HG03469 (cell line): ENCODE measurements at regions not wholly inside any gene's neighbourhood (a gene's known extent, or its start where the extent isn't known, plus 50 kb on each side); places are given as distances from the start of the nearest gene placed in this dataset.

Experiments used
- ATAC-seq: cut with Tn5 transposase; IDR thresholded peaks from one replicate; pipeline ENCODE4 v1.9.1; 2021; ENCODE audit warnings: mild to moderate bottlenecking, moderate library complexity, moderate number of reproducible peaks; ENCODE audit not compliant: unreplicated experiment

DNA sequence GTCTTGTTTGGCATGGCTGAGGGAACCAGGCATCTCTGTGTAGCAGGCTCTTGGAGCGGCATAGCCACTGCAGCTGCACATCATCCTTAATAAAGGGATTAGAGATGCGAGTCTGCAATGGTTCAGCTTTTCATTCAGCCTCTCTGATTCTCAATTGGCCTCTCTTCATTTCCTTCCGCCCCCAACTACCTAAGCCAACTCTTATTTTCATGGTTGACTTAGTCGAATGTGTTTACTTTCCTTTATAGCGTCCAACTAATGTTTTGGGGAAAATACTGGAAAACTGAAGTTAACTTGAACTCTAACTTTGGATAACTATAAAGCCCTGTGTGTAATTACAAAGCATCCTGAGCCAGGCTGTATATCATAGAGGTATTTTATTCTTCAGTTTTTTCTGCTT is 202.2 kb upstream of the KIAA1217 start:
- no peak for ATAC-seq

DNA sequence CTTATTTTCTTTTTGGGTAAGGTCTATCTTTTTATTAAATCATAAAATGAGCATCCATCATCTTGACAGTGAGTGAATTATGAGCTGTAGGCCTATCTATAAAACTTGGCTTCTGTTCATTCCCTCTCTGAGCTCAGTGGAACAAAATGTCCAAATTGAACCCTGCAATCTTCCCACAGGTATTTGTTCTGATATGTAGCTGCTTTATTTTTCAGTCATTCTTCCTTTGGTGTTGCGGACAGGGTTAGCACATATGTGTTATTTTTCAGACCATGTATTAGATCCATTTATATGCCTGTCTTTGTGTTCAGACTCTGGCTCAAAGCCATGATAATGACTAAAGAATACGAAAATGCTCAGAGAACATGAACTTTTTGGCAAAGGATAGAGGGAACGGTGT is 201.6 kb upstream of the KIAA1217 start:
- ATAC-seq, result no peak

DNA sequence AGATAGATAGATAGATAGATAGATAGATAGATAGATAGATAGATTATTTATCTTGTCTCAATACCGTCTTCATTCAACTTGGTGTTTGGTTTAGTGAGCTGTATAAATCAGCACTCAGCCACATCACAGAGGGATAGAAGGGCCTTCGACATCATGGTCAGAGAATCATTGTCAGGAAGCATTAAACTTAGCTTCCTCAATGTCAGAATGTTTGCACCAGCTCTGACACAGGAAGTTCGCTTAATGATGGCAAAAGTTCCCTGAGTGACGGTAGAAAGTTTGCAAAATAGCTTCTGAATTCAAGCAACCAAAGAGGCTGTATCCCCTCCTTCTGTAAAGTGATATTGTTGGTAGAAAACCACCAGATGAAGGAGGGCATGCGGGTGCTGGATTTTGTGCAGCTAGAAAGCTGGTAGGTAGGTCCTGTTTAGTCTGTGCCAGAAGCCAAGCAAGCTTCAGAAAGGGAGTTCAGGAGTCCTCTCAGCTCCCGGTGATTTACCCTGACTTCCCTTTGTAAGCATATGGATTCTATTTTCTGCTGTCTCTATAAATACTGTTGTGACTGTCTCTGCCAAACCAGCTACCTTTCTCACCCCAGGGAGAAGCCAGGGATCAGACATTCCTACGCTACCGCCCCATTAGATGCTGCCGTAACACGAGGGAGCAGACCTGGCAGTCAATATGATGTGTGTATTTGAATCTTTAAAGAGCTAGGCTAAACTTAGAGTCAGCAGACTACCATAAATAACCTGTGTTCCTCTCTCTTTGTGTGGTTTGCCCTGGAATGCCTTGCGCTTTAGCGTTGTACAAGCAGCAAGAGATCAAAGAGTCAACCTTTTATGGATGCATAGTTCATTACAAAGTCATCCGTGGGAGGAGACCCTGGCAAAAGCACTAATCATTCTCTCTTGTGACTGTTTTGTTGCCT is 200.5 kb upstream of the KIAA1217 start:
- ATAC-seq, result no peak

DNA sequence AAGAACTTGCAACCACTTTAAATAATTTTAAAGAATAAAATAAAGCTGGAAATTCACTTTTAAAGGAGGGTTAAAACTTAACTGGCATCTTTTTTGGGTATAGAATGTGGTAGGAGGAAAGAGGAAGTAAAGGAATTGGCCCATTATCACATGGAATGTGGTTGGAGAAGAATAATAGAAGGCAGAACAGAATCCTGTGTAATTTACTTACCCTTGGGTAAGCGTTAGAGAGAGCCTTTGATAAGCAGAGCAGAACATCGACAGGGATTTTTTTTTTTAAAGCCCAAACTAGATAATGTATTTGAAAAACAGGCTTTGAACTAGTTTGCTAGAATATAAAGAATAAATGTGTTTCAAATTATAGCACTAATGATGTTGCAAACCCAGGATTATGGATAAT is 199.8 kb upstream of the KIAA1217 start:
- ATAC-seq, result no peak

DNA sequence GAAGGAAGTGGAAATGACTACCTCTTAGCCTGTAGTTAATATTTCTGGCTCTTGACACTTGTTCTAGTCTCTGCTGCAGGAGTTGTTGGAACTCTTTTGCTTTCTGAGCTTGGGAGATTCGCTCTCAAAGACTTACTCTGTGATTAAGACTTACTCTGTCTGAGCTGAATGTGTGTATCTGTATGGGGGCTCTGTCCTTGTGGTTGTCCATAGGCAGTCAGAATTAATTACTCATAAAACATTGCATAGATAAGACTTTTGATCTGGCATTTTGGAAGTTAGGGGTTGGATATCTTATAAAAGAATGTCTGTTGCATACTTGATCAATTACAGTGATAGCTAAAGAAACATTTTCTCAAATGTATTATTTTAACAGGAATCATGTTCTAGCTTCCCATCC is 199.2 kb upstream of the KIAA1217 start:
- no peak for ATAC-seq

DNA sequence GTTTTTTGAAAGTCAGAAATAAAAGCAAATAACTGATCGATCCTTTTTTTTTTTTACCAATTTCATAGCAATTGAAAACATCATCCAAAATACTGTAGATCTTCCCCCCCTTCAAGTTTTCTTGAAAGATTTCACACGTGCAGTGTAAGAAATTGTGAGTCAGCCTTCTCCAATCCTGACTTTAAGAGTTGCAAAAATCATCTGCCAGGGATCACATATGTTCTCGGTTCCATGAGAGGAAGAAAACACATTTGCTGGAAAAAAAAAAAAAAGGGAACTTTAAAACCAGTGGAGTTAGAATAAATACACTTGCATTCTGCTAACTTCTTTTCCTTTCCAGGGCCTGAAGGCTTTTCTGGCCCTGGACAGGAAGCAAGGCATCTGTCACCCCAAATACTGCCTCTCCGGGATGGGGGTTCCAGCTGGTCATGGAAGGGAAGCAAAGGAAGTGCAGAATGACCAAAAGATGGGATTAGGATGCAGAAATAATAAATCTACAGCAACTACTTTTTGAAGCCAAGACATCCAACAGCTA is 198.4 kb upstream of the KIAA1217 start:
- no peak for ATAC-seq

DNA sequence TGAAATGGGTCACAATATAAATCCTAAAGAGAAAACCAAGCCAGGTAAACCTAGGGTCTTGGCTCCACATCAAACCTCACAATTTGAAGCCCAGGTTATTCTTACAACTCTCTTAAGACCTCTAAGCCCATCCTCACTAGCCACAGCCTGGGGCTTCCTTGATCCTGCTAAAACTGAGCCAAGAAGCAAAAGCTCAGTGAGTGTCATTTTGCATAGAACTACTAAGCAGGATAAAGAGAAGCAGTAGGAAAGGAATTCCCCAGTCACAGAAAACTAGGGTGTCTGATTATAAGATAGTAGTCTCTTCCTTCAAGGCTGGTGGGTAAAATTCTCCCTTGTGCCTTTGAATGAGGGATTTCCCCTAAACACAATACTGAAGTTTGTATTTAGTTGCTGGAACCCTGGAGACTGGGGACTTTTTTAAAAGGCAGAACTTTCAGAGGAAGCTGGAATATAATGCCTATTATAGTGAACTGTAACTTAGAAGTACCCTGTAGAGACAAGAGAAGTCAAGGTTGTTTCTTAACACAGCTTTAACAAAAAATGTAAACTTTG is 196.6 kb upstream of the KIAA1217 start:
- ATAC-seq, result no peak

DNA sequence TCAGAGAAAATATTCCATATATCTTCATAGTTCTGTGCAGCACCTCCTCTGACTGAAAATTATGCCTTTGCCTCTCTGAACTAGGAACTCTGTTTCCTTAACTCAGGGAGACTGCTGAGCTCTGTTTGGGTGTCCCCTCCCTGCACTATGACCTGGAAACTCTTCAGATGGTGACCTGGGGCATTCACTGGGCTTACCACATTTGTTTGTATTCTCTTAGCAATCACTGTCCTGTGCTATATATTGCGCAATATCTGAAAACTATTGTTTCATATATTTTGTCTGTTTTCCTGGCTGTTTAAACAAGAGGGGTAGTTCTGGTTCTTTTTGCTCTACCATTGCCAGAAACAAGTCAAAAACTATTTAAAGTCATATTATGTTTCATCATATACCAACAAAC is 181.8 kb upstream of the KIAA1217 start:
- no peak for ATAC-seq

DNA sequence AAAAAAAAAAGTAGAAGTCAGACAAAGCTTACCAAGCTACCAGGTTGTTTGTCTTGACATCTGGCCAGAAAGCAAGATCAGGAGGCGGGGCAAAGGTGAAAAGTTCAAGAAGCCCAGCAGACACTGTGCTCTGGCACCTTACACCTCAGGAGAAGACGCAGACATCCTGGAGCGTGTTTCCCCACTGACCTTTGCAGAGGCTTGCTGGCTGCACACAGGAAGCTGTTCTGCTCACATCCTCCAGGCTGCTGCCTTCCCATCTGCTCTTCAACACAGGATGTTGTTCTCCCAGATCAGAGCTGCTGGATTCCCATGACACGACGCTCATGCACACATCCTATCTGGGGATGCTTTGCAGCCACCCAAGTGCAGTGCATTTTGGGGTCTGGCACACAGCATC is 174.4 kb upstream of the KIAA1217 start:
- no peak for ATAC-seq

DNA sequence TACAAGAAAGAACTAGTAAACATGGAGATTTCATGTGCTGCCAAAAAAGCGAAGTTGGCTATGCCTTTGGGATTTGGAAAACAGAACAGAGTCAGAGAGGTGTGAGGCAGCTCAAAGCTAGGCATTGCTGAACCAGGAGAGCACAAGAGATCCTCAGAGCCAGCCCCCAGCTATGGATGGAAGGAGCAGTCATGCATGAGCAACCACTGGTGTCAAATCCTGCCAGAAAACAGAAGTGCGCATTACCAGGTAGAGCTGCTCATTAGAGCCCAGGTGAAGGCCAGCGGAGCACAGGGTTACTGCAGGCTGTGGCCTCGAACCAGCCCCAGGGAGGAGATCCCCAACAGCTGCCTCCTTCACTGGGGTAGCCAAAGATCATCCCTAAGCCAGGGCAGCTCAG is 173.2 kb upstream of the KIAA1217 start:
- ATAC-seq, result no peak

DNA sequence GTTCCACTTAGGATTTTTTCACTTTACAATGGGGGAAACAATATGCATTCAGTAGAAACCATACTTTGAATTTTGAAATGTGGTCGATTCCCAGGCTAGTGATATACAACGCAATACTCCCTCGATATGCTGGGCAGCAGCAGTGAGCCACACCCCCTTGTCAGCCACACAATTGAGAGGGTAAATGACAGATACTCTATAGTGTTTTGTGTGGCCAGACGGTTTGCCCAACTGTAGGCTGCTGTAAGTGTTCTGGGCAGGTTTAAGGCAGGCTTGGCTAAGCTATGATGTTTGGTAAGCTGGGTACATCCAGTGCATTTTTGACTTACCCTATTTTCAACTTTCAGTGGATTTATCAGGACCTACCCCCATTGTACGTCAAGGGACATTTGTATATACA is 169.6 kb upstream of the KIAA1217 start:
- no peak for ATAC-seq

DNA sequence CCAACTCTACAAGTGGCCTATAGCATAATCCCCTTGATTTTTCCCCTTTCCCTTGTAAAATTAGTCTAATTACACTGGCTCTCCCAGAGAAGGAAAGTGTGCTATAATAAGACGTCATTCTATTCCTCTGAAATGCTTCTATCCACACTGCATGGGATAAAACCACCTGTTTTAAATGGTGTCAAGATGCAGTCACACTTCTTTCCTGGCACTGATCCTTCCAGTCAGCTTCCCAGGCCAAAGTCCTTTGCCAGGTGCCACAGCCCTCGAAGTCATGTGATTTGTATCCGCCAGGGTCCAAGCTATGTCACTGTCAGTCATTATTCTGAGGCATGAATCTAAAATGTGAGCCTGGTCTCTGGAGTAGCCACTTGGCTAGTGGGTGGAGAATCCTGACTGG is 169.0 kb upstream of the KIAA1217 start:
- no peak for ATAC-seq

DNA sequence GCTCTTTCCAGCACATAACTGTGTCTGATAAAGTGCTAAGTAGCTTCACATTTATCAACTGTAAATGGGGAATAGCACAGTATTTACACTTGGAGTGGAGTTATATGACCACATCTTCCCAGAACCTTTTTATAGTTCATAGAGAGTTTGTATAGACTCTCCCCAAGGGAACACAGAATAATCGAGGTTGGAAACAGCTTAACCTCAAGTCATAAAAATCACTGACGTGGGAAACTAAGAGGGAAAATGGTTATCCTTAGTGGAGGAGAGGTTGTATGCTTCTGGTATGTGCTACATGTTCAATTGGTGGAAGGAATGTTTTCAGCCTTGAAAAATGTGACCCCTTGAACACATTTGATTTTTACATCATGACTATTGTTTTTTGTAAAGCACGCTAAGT is 167.9 kb upstream of the KIAA1217 start:
- ATAC-seq, result no peak

DNA sequence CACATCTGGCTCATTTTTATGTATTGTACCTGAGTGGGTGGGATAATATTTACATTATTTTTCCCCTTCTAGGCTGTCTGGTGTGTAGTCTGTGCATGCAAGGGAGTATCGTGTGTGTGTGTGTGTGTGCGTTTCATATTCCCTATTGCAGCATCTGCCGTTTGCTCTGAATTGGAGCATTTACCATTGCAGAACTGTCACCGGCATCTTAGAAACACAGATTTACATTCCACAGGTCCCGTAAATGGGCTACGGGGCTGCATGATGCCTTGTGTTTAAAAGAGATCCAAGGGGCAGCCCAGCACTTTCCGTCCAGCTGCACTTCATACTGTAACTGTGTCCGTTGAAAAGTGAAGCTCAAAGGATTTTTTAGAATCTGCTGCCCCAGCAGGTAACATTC is 167.1 kb upstream of the KIAA1217 start:
- no peak for ATAC-seq

DNA sequence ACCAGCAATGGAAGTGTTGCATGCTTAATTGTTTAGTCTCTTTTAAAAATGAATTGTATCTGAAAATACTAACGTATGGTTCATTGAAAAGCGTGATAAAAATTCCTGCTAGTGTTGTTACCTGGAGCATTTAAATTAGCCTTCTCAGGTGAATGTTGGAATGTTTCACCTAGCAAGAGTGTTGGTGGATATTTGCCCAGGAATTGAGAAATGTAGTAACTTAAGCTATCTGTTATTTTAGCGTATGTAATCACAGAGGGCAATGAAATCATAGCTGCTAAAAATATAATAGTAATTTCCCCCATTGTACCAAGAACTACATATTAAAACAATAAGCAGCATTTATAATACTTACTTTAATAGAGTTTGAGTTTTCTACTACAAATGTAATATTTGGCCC is 166.1 kb upstream of the KIAA1217 start:
- no peak for ATAC-seq

DNA sequence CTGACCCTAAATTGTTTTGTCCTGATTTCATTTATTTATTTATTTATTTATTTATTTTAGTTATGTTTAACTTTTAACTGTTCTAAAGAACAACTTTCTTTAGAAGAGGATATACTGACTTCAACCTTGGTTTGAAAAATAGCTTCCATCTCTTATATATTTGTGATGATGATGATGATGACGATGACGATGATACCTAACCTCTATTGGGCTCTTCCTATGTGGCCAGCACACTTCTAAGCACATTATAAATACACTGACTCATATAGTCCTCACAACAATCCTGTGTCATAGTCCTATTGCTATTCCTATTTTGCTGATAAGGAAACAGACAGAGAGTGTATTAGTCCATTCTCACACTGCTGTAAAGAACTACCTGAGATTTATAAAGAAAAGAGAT is 162.9 kb upstream of the KIAA1217 start:
- ATAC-seq, result no peak

DNA sequence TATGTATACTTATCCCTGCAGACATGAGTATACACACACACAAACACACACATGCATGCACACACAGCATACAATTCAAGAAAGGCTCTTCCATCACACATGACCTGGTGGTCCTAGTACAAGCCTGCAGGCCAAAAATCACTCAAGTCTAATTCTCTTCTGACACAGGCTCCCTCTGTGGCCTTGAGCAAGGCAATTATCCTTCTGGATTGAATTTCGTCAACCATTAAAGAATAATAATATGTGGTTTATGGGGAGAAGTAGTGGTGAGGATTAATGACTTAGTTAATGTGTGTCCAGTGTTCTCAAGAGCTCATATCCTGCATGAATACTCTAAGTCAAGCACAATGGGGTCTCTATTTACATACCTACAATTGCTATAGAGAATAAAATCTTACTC is 161.8 kb upstream of the KIAA1217 start:
- ATAC-seq, result no peak

DNA sequence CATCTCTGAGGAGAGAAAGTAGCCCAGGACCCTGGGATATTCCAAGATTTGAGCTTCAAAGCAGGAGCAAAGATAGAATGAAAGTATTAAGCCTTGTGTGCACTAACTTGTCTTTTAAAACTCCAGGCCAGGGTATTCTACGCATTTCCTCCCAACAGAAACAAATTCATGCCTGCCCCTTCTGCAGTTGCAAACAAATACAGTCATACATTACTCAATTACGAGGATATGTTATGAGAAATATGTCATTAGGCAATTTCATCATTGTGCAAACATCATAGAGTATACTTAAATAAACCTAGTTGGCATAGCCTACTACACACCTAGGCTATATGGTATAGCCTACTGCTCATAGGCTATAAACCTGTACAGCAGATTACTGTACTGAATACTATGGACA is 154.5 kb upstream of the KIAA1217 start:
- ATAC-seq, result no peak

DNA sequence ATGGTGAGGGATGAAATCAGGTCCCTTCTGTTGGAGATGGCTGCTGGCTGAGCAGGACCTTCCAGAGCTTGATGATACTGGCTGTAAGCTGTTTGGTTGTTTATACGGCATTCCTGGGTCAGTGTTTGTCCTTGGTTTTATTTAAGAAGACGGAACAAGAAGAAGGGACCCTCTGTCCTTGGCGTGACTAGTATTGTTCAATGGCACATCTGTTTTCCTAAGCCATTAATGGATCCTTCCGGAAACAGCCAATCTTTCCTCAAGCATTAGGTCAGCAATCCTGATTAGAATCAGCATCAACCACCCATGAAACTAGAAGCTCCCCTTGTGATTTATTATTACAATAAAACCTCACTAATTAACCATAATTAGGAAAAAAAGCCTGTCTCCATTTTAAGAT is 128.7 kb upstream of the KIAA1217 start:
- no peak for ATAC-seq

DNA sequence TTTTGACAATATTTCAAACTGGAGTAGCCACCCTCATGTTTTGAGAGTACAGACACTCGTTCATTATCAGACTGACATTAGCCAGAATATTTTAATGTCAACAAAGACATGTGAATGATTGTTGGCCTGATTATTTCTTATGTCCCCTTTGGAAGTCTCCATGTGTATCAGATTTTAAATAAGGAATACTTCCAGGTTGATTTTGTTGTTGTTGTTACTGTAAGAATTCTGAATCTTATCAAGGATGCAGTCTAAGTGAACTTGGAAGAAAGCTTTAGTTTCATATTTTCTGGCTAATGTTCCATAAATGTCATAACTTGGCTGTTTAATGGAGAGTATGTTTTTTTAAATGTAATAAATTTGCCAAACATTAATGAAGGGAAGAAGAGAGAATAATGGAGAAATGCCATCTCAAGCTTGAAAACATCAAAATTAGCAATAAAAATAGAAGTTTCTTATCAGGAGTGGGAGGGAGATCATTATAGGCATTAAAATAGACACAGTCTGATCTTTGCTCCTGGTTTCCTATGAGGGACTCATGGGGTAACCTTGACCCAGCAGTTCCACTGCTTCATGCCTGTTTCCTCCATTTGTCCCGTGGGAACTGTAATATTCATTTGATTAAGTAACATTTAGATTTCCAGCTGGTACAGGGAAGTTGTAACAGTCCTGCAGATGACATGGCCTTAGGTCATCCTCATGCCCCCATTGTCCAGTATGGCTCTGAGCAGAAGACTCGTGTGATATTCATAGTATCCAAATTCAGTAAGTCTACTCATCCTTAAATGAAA is 122.4 kb upstream of the KIAA1217 start:
- ATAC-seq, result no peak

DNA sequence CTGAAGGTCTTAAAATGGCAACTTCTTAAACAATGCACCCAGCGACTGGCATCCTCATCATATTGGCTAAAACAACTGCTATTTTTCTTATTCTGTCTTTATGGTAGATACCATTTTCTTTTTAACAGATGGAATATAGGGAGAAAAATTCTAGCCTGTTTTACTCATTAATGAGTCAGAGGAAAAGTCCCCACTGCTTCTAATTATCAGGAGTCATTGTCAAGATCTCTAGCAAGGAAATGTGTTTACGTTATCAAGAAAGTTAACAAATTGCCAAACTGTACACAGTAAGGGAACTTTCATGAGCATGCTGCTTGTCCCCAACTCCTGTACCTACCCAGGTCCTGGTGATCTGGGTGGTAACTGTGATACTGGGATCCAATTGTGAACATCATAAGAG is 117.7 kb upstream of the KIAA1217 start:
- no peak for ATAC-seq

DNA sequence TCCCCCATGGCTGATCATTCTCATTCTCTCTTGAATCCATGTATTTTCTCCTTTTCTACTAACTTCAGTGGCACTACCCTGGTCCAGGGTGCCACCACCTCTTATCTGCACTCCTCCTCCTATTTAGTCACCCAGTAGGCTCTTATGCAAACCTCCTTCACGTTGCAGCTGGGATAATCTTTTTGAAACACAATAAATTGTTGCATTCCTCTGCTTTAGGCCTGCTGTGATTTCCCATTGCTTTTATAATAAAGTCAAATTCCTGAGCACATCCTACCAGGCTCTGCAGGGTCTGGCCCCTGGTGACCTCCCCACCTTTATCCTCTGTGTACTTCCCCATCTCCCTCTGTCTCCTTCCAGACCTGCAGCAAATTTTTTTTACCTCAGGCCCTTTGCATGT is 112.7 kb upstream of the KIAA1217 start:
- no peak for ATAC-seq
